H9 (cell line): ENCODE measurements at regions not wholly inside any gene's neighbourhood (a gene's known extent, or its start where the extent isn't known, plus 50 kb on each side); places are given as distances from the start of the nearest gene placed in this dataset.

ENCODE experiments used
- DNase-seq: peaks from one replicate; pipeline ENCODE4 v3.0.0-alpha.2; 2017
- H2AFZ ChIP-seq: one replicate; pipeline ENCODE4 v1.6.1; 2013; ENCODE audit warnings: mild to moderate bottlenecking, low read length, control low read depth, moderate library complexity
- H2AK5ac ChIP-seq: 2 replicates; pipeline ENCODE4 v1.6.1; 2013; ENCODE audit warnings: low read length, control low read depth, mixed read lengths; ENCODE audit not compliant: insufficient read length
- H2BK120ac ChIP-seq: one replicate; pipeline ENCODE4 v1.6.1; 2013; ENCODE audit warnings: low read depth, mild to moderate bottlenecking, low read length, control low read depth, inconsistent platforms; ENCODE audit not compliant: poor library complexity, severe bottlenecking
- H2BK12ac ChIP-seq: 2 replicates; pipeline ENCODE4 v1.6.1; 2013; ENCODE audit warnings: low read length, control low read depth, mixed read lengths, low read depth; ENCODE audit not compliant: insufficient read length
- H2BK15ac ChIP-seq: 2 replicates; pipeline ENCODE4 v1.6.1; 2013; ENCODE audit warnings: low read depth, low read length, control low read depth
- H2BK20ac ChIP-seq: one replicate; pipeline ENCODE4 v1.6.1; 2013; ENCODE audit warnings: low read depth, mild to moderate bottlenecking, low read length, control low read depth, inconsistent platforms; ENCODE audit not compliant: poor library complexity, severe bottlenecking
- H2BK5ac ChIP-seq: 2 replicates; pipeline ENCODE4 v1.6.1; 2013; ENCODE audit warnings: low read length, control low read depth, mixed read lengths; ENCODE audit not compliant: insufficient read length
- H3K14ac ChIP-seq: 2 replicates; pipeline ENCODE4 v1.6.1; 2013; ENCODE audit warnings: low read length, control low read depth; ENCODE audit not compliant: insufficient read depth
- H3K18ac ChIP-seq: 2 replicates; pipeline ENCODE4 v1.6.1; 2013; ENCODE audit warnings: low read depth, mild to moderate bottlenecking, mixed read lengths, low read length, control low read depth; ENCODE audit not compliant: insufficient read length
- H3K23ac ChIP-seq: 2 replicates; pipeline ENCODE4 v1.6.1; 2013; ENCODE audit warnings: low read length, control low read depth, mixed read lengths, low read depth; ENCODE audit not compliant: insufficient read length
- H3K23me2 ChIP-seq: 2 replicates; pipeline ENCODE4 v1.6.1; 2013; ENCODE audit warnings: low read depth, mild to moderate bottlenecking, mixed read lengths, low read length, control low read depth; ENCODE audit not compliant: insufficient read length, poor library complexity, severe bottlenecking
- H3K27ac ChIP-seq: 2 replicates; pipeline ENCODE4 v1.5.1; 2013; ENCODE audit warnings: low read length, control low read depth, mixed read lengths, low read depth; ENCODE audit not compliant: insufficient read length
- H3K27me3 ChIP-seq: 2 replicates; pipeline ENCODE4 v1.6.1; 2013; ENCODE audit warnings: low read length, control low read depth, inconsistent platforms; ENCODE audit not compliant: insufficient read depth
- H3K4ac ChIP-seq: 2 replicates; pipeline ENCODE4 v1.6.1; 2013; ENCODE audit warnings: low read depth, mild to moderate bottlenecking, control low read depth, inconsistent platforms, low read length, moderate library complexity
- H3K4me1 ChIP-seq: 2 replicates; pipeline ENCODE4 v1.6.1; 2013; ENCODE audit warnings: low read length, control low read depth, inconsistent platforms; ENCODE audit not compliant: insufficient read depth
- H3K4me2 ChIP-seq: 2 replicates; pipeline ENCODE4 v1.6.1; 2013; ENCODE audit warnings: low read length, control low read depth, mixed read lengths; ENCODE audit not compliant: insufficient read length, insufficient read depth
- H3K56ac ChIP-seq: 2 replicates; pipeline ENCODE4 v1.6.1; 2013; ENCODE audit warnings: low read depth, mild to moderate bottlenecking, mixed read lengths, low read length, control low read depth; ENCODE audit not compliant: insufficient read length
- H3K79me1 ChIP-seq: 2 replicates; pipeline ENCODE4 v1.6.1; 2013; ENCODE audit warnings: low read depth, mild to moderate bottlenecking, moderate library complexity, low read length, control low read depth, inconsistent platforms; ENCODE audit not compliant: insufficient read depth, poor library complexity, severe bottlenecking
- H3K79me2 ChIP-seq: 2 replicates; pipeline ENCODE4 v1.6.1; 2013; ENCODE audit warnings: low read length, control low read depth, inconsistent platforms; ENCODE audit not compliant: insufficient read depth
- H3K9ac ChIP-seq: 2 replicates; pipeline ENCODE4 v1.6.1; 2013; ENCODE audit warnings: low read length, control low read depth, mixed read lengths; ENCODE audit not compliant: insufficient read length; ENCODE audit errors: extremely low read depth
- H3K9me3 ChIP-seq: one replicate; pipeline ENCODE4 v1.6.1; 2013; ENCODE audit warnings: low read depth, low read length, inconsistent platforms; ENCODE audit not compliant: control insufficient read depth
- H3T11ph ChIP-seq: one replicate; pipeline ENCODE4 v1.6.1; 2013; ENCODE audit warnings: mild to moderate bottlenecking, low read length, control low read depth, inconsistent platforms
- H4K20me1 ChIP-seq: one replicate; pipeline ENCODE4 v1.6.1; 2013; ENCODE audit not compliant: control insufficient read depth, insufficient read length, insufficient read depth
- H4K5ac ChIP-seq: 2 replicates; pipeline ENCODE4 v1.6.1; 2013; ENCODE audit warnings: low read depth, mild to moderate bottlenecking, mixed read lengths, low read length, control low read depth; ENCODE audit not compliant: insufficient read length
- H4K8ac ChIP-seq: replicated peaks from 2 replicates; pipeline ENCODE4 v1.6.1; 2013; ENCODE audit warnings: low read length, control low read depth, mixed read lengths, low read depth; ENCODE audit not compliant: insufficient read length
- H4K91ac ChIP-seq: 2 replicates; pipeline ENCODE4 v1.6.1; 2013; ENCODE audit warnings: low read depth, mild to moderate bottlenecking, moderate library complexity, mixed read lengths, low read length, control low read depth; ENCODE audit not compliant: insufficient read length
- H3K27ac Mint-ChIP-seq, 3 experiments: 2 replicates in 2 of 3; 3 replicates in 1 of 3; pipeline ENCODE4 v1.8.0; 2020 to 2021; ENCODE audit warnings: mixed read lengths in 3 of 3, mild to moderate bottlenecking in 1 of 3, moderate library complexity in 1 of 3
- H3K27me3 Mint-ChIP-seq: 2 replicates; pipeline ENCODE4 v1.8.0; 2021; ENCODE audit warnings: low read depth, mild to moderate bottlenecking, moderate library complexity, mixed read lengths
- H3K36me3 Mint-ChIP-seq, 3 experiments: 2 replicates in 2 of 3; 3 replicates in 1 of 3; pipeline ENCODE4 v1.8.0; 2020 to 2021; ENCODE audit warnings: low read depth in 3 of 3, mixed read lengths in 3 of 3; ENCODE audit not compliant: insufficient read depth in 1 of 3
- H3K4me1 Mint-ChIP-seq, 2 experiments: 2 replicates each; pipeline ENCODE4 v1.8.0; 2020; ENCODE audit warnings: mixed read lengths in 2 of 2
- H3K4me3 Mint-ChIP-seq, 2 experiments: 2 replicates in 1 of 2; 3 replicates in 1 of 2; pipeline ENCODE4 v1.8.0; 2020 to 2021; ENCODE audit warnings: mild to moderate bottlenecking in 2 of 2, mixed read lengths in 2 of 2, moderate library complexity in 1 of 2
- H3K9me3 Mint-ChIP-seq, 2 experiments: 2 replicates in 1 of 2; 3 replicates in 1 of 2; pipeline ENCODE4 v1.8.0; 2020; ENCODE audit warnings: mild to moderate bottlenecking in 2 of 2, mixed read lengths in 2 of 2, moderate library complexity in 1 of 2
- WGBS: extraction: QIAGEN DNeasy Blood & Tissue Kit; methylation state at CpG from one replicate; pipeline ENCODE4 v1.1.7; 2013; ENCODE audit warnings: missing lambda C conversion rate, low lambda C conversion rate, mixed read lengths; ENCODE audit not compliant: insufficient read length; ENCODE audit errors: extremely low coverage; 5-methylcytosine and 5-hydroxymethylcytosine counted together
- TF ChIP-seq, protein P1 (sequence below): fragments of 200-600 bp; sonication (generic); conservative IDR thresholded peaks from 3 replicates; pipeline ENCODE4 v1.8.0; 2021; ENCODE audit warnings: antibody characterized with exemption, mild to moderate bottlenecking

DNA sequence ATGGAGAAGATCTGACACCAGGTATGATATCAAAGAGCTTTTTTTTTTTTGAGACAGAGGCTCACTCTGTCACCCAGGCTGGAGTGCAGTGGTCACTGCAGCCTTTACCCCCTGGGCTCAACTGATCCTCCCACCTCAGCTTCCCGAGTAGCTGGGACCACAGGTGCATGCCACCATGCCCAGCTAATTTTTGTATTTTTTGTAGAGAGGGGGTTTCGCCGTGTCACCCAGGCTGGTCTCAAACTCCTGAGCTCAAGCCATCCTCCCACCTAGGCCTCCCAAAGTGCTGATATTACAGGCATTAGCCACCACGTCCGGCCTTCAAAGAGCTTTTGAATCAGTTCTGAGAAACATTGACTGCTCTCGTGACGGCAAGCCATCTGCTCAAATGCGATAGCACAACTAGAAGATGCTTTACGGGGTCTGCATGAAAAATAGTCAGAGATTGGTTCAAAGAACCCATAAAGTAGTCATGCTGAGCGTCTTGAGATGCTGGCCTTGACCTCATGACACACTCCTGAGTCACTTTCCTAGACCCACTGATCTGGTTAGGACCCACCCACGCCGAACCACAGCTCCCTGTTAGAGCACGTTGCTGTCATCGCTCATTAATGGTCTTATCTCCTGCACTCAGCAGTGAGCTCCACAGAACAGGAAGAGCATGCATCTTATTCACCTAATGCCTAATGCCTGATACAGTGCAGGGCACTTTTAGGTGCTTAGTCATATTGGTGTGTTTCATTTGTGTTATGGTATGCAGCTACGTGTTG, 57.0 kb upstream of the NR2F2 start:
- no peak overlapping the region for H2BK15ac ChIP-seq
- no peak overlapping the region for H2BK120ac ChIP-seq
- Mint-ChIP-seq H3K9me3 (no peaks in the 10 kb centered on the region), H3K4me1 (peaks cover 6 to 9% of the 10 kb centered on the region in 2 experiments), H3K36me3 (no peaks in the 10 kb centered on the region), H3K27me3 (peaks cover 2% of the 10 kb centered on the region), H3K4me3 (no peak overlapping the region), H3K27ac (no peak overlapping the region)
- no peak overlapping the region for H3K4ac ChIP-seq
- no peak overlapping the region for H3K27ac ChIP-seq
- H4K91ac ChIP-seq = no peak overlapping the region
- H3K9me3 ChIP-seq = no peaks in the 10 kb centered on the region
- no CpG with 5 or more reads among the region's 15 CpGs for WGBS
- H3K27me3 ChIP-seq = no peaks in the 10 kb centered on the region
- no peak overlapping the region for H3K9ac ChIP-seq
- H3K4me1 ChIP-seq = peaks cover 2% of the 10 kb centered on the region; the same call in 1 of the 2 replicates
- H3K79me2 ChIP-seq = no peaks in the 10 kb centered on the region
- H4K20me1 ChIP-seq = no peaks in the 10 kb centered on the region
- no peak overlapping the region for H3T11ph ChIP-seq
- no peak overlapping the region for H2AFZ ChIP-seq
- H3K79me1 ChIP-seq = no peaks in the 10 kb centered on the region
- H3K14ac ChIP-seq = no peak overlapping the region
- no peak overlapping the region for H3K56ac ChIP-seq
- no peak overlapping the region for H2BK5ac ChIP-seq
- no peak overlapping the region for H2BK20ac ChIP-seq
- no peak overlapping the region for H4K8ac ChIP-seq
- no peak overlapping the region for H2BK12ac ChIP-seq
- TF ChIP-seq, protein P1, sequence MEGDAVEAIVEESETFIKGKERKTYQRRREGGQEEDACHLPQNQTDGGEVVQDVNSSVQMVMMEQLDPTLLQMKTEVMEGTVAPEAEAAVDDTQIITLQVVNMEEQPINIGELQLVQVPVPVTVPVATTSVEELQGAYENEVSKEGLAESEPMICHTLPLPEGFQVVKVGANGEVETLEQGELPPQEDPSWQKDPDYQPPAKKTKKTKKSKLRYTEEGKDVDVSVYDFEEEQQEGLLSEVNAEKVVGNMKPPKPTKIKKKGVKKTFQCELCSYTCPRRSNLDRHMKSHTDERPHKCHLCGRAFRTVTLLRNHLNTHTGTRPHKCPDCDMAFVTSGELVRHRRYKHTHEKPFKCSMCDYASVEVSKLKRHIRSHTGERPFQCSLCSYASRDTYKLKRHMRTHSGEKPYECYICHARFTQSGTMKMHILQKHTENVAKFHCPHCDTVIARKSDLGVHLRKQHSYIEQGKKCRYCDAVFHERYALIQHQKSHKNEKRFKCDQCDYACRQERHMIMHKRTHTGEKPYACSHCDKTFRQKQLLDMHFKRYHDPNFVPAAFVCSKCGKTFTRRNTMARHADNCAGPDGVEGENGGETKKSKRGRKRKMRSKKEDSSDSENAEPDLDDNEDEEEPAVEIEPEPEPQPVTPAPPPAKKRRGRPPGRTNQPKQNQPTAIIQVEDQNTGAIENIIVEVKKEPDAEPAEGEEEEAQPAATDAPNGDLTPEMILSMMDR = no peak
- no peak overlapping the region for H3K23ac ChIP-seq
- H3K18ac ChIP-seq = no peak overlapping the region
- H4K5ac ChIP-seq = no peak overlapping the region
- no peak overlapping the region for H3K4me2 ChIP-seq
- no peak overlapping the region for H2AK5ac ChIP-seq
- DNase-seq = no peak
- H3K23me2 ChIP-seq = no peaks in the 10 kb centered on the region
